GM13977 (cell line): ENCODE measurements at regions not wholly inside any gene's neighbourhood (a gene's known extent, or its start where the extent isn't known, plus 50 kb on each side); places are given as distances from the start of the nearest gene placed in this dataset.

ENCODE experiments used
- DNase-seq: peaks from one replicate; pipeline ENCODE4 v3.0.0; 2012; ENCODE audit warnings: low spot score
- in situ Hi-C: fragments of 300-500 bp; cut with MboI; formaldehyde crosslinking; loops from one replicate; pipeline ENCODE4 v1.12.0; 2022; ENCODE audit warnings: low sequenced_read_pairs, low pct_unique_long_range_greater_than_20kb, mixed read lengths, inconsistent platforms; ENCODE audit not compliant: unreplicated experiment
- TF ChIP-seq, protein P1 (sequence below): IDR thresholded peaks from 2 replicates; pipeline ENCODE4 v1.5.1; 2012; ENCODE audit warnings: mild to moderate bottlenecking, control low read depth; ENCODE audit not compliant: insufficient read depth; ENCODE audit errors: extremely low read depth, missing control alignments

GRCh38 chr5:14971873-14972272, 100.3 kb upstream of the ANKH start:
- in situ Hi-C loops = no loop called here
- no peak for DNase-seq
- TF ChIP-seq, protein P1, sequence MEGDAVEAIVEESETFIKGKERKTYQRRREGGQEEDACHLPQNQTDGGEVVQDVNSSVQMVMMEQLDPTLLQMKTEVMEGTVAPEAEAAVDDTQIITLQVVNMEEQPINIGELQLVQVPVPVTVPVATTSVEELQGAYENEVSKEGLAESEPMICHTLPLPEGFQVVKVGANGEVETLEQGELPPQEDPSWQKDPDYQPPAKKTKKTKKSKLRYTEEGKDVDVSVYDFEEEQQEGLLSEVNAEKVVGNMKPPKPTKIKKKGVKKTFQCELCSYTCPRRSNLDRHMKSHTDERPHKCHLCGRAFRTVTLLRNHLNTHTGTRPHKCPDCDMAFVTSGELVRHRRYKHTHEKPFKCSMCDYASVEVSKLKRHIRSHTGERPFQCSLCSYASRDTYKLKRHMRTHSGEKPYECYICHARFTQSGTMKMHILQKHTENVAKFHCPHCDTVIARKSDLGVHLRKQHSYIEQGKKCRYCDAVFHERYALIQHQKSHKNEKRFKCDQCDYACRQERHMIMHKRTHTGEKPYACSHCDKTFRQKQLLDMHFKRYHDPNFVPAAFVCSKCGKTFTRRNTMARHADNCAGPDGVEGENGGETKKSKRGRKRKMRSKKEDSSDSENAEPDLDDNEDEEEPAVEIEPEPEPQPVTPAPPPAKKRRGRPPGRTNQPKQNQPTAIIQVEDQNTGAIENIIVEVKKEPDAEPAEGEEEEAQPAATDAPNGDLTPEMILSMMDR = no peak

DNA sequence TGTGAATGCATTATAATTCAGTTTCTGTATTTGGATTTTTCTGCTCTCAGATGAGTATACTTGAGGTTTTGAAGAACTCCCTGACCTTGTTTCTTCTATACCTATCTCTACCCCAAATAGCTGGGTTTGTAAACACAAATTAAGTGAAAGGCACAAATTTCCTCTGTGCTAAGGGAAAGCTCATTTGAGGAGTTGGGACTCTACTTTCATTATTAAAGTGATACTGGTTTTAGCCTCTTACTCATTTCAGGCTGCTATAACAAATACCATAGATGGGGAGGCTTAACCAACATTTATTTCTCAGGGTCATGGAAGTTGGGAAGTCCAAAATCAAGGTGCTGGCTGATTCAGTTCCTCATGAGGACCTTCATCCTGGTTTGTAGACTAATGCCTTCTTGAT, 97.2 kb upstream of the ANKH start:
- no peak for DNase-seq
- TF ChIP-seq, protein P1 = no peak
- in situ Hi-C loops = no loop called here

- TF ChIP-seq, protein P1 = no peak
- no peak for DNase-seq
- in situ Hi-C loops = no loop called here
These were observed 95.6 kb upstream of the ANKH start for GRCh38 chr5:14967166-14967565.

- DNase-seq = no peak
- TF ChIP-seq, protein P1 = no peak
- in situ Hi-C loops = no loop called here
These were observed 94.2 kb upstream of the ANKH start for GRCh38 chr5:14965815-14966214.

- no peak for DNase-seq
- in situ Hi-C loops = no loop called here
- TF ChIP-seq, protein P1 = no peak
These were observed 91.0 kb upstream of the ANKH start for GRCh38 chr5:14962604-14963003.

DNA sequence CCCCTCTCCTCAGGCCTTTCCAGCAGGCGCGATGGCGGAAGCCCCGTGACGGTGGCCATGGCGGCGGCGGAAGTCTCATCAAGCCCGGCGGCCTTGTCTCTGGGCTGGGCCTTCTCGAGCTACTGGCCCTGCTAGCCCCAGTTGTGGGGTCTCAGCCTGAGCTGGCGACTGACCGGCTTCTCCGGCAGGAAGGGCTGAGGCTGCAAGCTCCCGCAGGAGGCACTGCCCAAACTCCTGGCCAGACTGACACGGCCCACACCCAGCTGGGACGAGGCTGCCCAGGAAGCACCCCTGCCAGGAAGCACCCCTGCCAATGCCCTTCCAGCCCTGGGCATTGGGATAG, 88.5 kb upstream of the ANKH start:
- TF ChIP-seq, protein P1 = no peak
- in situ Hi-C loops = no loop called here
- no peak for DNase-seq

DNA sequence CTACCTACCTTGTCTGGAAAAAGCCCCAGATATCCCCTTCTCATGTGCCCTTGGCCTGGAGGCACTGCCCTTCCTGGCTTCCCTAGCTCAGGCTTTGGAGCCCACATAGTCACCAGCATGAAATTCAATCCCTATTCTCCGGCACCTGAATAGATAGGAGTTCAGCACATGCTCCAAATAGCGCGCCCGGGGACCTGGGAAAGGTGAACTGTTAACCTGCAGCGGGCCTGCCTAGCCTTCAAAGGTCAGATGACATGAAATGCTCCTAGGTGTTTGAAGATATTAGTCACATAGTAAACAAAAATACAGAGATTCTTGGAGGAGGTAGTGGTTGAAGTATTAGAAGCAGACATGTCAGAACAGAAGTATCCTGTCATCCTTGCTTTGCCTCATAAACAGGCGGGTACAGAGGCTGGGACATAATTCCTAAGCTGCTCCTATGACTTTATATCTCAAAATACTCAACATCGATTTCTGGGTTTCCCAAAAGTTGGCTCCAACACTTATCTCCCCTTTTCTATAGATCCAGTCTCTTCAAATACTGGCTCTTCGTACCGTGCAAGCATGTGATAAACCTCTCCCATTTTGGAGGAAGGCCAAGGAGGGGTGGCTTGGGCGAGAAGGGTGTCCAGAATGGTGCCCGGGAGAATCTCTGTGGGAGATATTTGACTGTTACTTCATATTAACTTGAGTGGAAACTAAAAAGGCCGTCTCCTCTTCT, 88.0 kb upstream of the ANKH start:
- TF ChIP-seq, protein P1 = no peak
- DNase-seq = no peak
- in situ Hi-C loops = no loop called here
